Sigmoid colon (tissue), 6 donors: ENCODE measurements at regions not wholly inside any gene's neighbourhood (a gene's known extent, or its start where the extent isn't known, plus 50 kb on each side); places are given as distances from the start of the nearest gene placed in this dataset.
"Not testable (repeated sequence)": the region's sequence is repeated elsewhere in the genome, so short reads cannot be mapped to it uniquely, and the experiment has no call there.

Experiments used
- DNase-seq: peaks from one replicate; pipeline ENCODE4 v3.0.0-alpha.2; 2019
- H3K27ac ChIP-seq, 4 donors: fragments of 200-600 bp; sonication (generic); one replicate each; pipeline ENCODE4 v1.5.1; 2016 to 2019; ENCODE audit warnings: mild to moderate bottlenecking in 1 of 4
- H3K27me3 ChIP-seq, 3 donors: fragments of 200-600 bp; sonication (generic); one replicate each; pipeline ENCODE4 v1.5.1; 2019; ENCODE audit warnings: mild to moderate bottlenecking in 1 of 3
- H3K36me3 ChIP-seq, 4 donors: fragments of 200-600 bp; sonication (generic); one replicate each; pipeline ENCODE4 v1.5.1; 2016 to 2019
- H3K4me1 ChIP-seq, 4 donors: fragments of 200-600 bp; sonication (generic); one replicate each; pipeline ENCODE4 v1.5.1; 2017 to 2019
- H3K4me3 ChIP-seq, 4 donors: fragments of 200-600 bp; sonication (generic); one replicate each; pipeline ENCODE4 v1.5.1; 2017 to 2019; ENCODE audit warnings: mild to moderate bottlenecking in 2 of 4, moderate library complexity in 1 of 4
- H3K9me3 ChIP-seq, 4 donors: fragments of 200-600 bp in 3 of 4; sonication (generic) in 3 of 4; one replicate each; pipeline versions ENCODE4 v1.5.1 to v1.6.1; 2013 to 2019
- EP300 ChIP-seq, 4 donors: sonication (generic); formaldehyde crosslinking; IDR thresholded peaks; one replicate each; pipeline ENCODE4 v1.6.1; 2017; ENCODE audit warnings: antibody characterized with exemption in 4 of 4
- POLR2A ChIP-seq, 2 donors: fragments of 450-650 bp; IDR thresholded peaks; one replicate each; pipeline ENCODE4 v1.6.1; 2016; ENCODE audit warnings: antibody characterized with exemption in 2 of 2, mild to moderate bottlenecking in 2 of 2, moderate library complexity in 2 of 2
- POLR2AphosphoS5 ChIP-seq, 4 donors: sonication (generic); formaldehyde crosslinking; IDR thresholded peaks; one replicate each; pipeline ENCODE4 v1.6.1; 2017; ENCODE audit warnings: antibody characterized with exemption in 4 of 4
- WGBS, 2 donors: extraction: QIAGEN DNeasy Blood & Tissue Kit; methylation state at CpG; one replicate each; pipeline ENCODE4 v1.1.7; 2013; 5-methylcytosine and 5-hydroxymethylcytosine counted together
- intact Hi-C: fragments of 100-400 bp; cut with DNase I; formaldehyde crosslinking; loops from one replicate; pipeline ENCODE4 v1.15.1; 2023
- TF ChIP-seq, protein P1 (sequence below), 4 experiments: fragments of 450-650 bp in 3 of 4; fragments of 200-600 bp in 1 of 4; IDR thresholded peaks; one replicate each; pipeline ENCODE4 v1.5.1; 2016 to 2019; ENCODE audit warnings: antibody characterized with exemption in 4 of 4, mild to moderate bottlenecking in 3 of 4, moderate library complexity in 2 of 4
- donor health status: healthy with polysubstance abuse.
- donor health status: healthy.

DNA sequence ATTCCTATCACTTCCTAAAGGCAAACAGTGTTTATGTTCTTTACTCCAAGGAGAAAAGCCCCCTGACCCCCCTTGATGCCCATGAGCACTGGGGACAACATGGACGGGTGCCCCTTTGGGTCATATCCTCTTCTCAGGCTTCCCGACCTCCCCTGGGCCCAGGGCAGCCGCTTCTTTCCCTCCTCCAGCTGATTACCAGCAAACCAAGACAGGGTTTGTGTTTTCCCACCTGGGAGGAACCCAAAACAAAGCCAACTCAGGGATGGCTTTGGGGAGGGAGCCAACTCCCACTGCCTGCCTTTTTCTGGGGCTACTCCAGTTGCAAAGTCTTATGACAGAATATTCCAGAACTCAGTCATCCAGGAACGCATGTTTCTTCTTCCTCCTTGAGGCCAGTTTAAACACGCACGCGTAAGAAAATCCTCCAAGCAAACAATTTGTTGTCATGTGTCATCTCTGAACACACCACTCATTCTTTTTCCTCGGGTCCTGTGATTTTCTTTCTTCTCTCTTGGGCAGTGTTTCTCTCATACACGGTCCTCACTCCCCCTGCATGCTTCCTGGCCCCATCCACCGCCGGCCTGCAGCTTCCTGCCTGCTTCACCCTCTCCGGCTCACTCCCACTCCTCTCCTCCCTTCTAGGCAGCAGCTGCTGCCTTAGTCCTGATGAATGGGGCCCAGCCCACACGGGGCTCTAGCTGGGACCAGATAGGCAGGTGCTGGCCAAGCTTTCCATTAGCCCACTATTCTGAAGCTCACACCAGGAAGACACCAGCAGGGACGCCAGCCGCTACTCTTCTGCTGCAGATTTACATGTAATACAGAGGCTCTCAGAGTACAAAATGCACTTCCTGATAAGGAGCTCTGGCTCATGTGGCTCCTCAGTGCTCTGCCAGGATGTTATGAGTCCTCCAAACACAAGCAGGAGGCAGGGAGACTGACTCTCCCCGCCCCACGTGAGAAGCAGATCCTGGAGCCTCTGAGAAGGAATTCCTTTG, 116.7 kb upstream of the VOPP1 start:
- H3K27me3 ChIP-seq, H3K9me3 ChIP-seq, H3K36me3 ChIP-seq, intact Hi-C loops: not testable (repeated sequence)
- DNase-seq = peak; percentile 80
- peak in 1 of 4 donors; percentile 30 for TF ChIP-seq POLR2AphosphoS5 (IDR thresholded peaks at IDR 0.05)
- peak overlapping the region; percentile 38 to 74 (median 60) for H3K27ac ChIP-seq
- 43 to 46% methylated on average over 17 of the region's 17 CpGs for WGBS, 2 donors
- H3K4me3 ChIP-seq = peak overlapping the region in 2 of 4 donors; percentile 10 to 23
- peaks cover 0 to 13% (median 7%) of the 10 kb centered on the region in 4 donors for H3K4me1 ChIP-seq

DNA sequence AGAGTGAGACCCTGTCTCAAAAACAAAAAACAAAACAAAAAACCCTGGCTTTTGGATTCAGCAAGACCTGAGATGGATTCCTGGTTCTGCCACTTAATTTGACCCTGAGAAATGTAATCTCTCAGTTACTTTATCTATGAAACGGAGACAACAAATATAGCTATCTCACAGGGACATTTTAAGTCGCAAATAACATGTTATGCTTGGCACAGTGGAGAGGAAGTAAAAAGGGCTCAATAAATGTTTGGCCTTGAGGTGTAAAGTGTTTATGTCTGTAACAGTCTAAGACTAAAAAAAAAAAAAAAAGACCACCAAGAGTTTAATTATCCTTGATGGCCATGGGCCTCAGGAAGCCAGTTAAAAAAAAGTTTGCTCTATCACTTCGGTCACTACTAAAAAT, 116.0 kb upstream of the VOPP1 start:
- H3K27me3 ChIP-seq, H3K9me3 ChIP-seq, H3K4me3 ChIP-seq, H3K36me3 ChIP-seq, intact Hi-C loops, DNase-seq: not testable (repeated sequence)
- peaks cover 0 to 13% (median 7%) of the 10 kb centered on the region in 4 donors for H3K4me1 ChIP-seq
- 21 to 56% methylated on average over 3 of the region's 3 CpGs for WGBS, 2 donors
- peak overlapping the region in 2 of 4 donors; percentile 64 to 74 for H3K27ac ChIP-seq

DNA sequence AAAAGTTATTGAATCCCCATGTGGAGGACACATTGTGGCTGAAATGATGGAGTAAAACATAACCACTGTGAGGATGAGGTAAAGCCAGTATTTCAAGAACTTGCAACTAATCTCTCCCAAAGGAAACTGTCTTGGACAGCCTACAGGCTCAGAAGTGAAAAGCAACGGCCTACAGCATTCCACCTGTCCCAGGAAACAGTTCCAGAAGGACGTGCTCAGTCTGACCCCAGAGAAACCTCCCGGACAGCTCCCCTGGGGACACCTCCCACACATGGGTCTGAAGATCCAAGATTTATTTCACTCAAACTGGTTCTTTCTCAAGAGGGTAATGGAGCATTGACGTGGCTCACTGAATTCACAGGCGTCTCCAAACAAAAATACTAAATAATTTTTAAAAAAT, 115.0 kb upstream of the VOPP1 start:
- DNase-seq, H3K27me3 ChIP-seq, H3K9me3 ChIP-seq, H3K4me3 ChIP-seq, H3K27ac ChIP-seq, intact Hi-C loops, H3K36me3 ChIP-seq: not testable (repeated sequence)
- 91 to 95% methylated on average over 2 of the region's 5 CpGs for WGBS, 2 donors
- peaks cover 0 to 13% (median 7%) of the 10 kb centered on the region in 4 donors for H3K4me1 ChIP-seq

DNA sequence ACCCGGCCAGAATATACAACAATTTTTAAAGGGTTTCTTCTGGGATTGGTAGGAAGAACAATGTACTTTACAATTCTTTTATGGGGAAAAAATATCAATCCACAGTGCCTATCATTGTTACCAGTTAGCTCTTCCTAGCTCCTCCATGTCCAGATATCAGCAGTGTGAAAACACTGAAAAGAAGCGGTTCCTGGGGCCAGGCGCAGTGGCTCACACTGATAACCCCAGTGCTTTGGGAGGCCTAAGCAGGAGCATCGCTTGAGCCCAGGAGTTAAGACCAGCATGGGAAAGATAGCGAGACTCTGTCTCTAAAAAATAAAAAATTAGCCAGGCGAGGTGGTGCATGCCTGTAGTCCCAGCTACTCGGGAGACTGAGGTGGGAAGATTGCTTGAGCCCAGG, 114.5 kb upstream of the VOPP1 start:
- H3K9me3 ChIP-seq, H3K27me3 ChIP-seq, H3K27ac ChIP-seq, intact Hi-C loops, H3K36me3 ChIP-seq, DNase-seq, H3K4me3 ChIP-seq: not testable (repeated sequence)
- H3K4me1 ChIP-seq = peaks cover 0 to 13% (median 7%) of the 10 kb centered on the region in 4 donors
- 95 to 97% methylated on average over 7 of the region's 7 CpGs for WGBS, 2 donors

DNA sequence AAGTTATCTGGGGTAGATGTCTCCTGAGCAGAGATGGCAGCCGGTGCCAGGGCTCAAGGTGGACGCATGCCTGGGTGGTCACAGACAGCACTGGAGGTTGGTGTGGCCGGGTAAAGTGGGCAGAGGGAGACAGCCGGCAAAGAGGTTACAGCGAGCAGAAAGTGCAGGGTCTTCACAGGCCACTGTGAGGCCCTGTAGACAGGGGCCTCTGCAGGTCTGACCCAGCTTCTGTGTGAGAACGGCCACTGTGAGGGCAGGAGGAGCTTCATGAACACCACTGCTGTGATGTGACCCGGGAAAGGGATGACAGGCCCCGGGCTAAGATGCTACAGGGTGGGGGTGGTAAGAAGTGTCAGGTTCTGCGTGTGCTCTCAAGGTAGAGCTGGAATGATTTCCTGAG, 111.2 kb upstream of the VOPP1 start:
- H3K27ac ChIP-seq, H3K4me3 ChIP-seq, intact Hi-C loops, DNase-seq, H3K4me1 ChIP-seq, H3K27me3 ChIP-seq, H3K9me3 ChIP-seq, H3K36me3 ChIP-seq: not testable (repeated sequence)
- 83 to 92% methylated on average over 9 of the region's 9 CpGs for WGBS, 2 donors

DNA sequence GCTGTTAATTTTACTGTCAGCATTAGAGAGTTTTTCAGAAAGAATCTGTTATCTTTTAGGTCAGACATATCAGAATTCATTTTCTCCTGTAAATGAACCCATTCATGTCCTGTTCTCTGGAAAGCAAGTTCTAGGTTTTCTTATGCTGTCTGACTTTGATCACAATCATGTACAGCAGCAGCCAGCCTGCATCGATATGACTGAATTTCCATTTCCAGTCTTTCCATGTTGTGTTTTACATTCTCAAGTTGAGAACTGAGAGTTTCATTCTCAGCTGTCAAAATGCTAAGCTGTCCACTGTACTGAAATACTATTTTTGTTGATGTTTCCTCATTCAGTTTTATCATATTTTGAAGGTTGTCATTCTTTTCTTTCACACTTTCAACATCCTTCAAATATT, 103.3 kb upstream of the VOPP1 start:
- H3K9me3 ChIP-seq, intact Hi-C loops, H3K27me3 ChIP-seq, H3K27ac ChIP-seq, H3K36me3 ChIP-seq, H3K4me3 ChIP-seq, DNase-seq, H3K4me1 ChIP-seq: not testable (repeated sequence)
- 82 to 94% methylated on average over 1 of the region's 1 CpG for WGBS, 2 donors

DNA sequence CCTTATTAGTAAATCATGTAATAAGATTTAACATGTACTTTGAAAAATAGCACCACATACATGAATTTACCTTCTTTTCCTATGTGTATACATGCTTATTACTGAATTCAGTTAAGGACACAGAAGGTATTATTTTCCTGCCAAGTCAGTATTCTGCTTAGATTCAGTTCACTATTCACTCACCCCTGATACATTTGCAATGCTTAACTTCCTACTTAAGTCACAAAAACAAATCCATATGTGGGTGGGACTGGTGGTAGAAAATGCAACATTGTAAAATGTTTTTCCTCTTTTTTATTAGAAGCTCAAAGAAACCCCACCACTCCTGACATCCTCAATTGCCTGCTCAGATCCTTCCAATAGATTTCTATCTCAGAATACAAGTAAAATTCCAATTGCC, 101.2 kb upstream of the VOPP1 start:
- DNase-seq, H3K4me3 ChIP-seq, H3K27ac ChIP-seq, H3K4me1 ChIP-seq, intact Hi-C loops, H3K9me3 ChIP-seq, H3K36me3 ChIP-seq, H3K27me3 ChIP-seq: not testable (repeated sequence)

DNA sequence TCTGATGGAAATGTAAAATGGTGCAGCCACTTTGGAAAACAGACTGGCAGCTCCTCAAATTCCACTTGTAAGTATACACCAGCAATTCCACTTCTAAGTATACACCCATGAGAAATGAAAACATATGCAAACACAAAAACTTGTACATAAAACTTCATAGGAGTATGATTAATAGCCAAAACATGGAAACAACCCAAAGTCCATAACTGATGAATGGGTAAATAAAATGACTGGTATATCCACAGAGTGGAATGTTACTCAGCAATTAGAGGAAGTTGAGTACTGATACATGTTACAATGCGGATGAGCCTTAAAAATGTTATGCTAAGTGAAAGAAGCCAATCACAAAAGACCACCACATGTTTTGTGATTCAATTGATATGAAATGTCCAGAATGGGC, 99.8 kb upstream of the VOPP1 start:
- H3K36me3 ChIP-seq, DNase-seq, H3K27me3 ChIP-seq, H3K9me3 ChIP-seq, H3K27ac ChIP-seq, H3K4me3 ChIP-seq, H3K4me1 ChIP-seq, intact Hi-C loops: not testable (repeated sequence)
- WGBS, 2 donors = no CpG with 5 or more reads among the region's 1 CpG

DNA sequence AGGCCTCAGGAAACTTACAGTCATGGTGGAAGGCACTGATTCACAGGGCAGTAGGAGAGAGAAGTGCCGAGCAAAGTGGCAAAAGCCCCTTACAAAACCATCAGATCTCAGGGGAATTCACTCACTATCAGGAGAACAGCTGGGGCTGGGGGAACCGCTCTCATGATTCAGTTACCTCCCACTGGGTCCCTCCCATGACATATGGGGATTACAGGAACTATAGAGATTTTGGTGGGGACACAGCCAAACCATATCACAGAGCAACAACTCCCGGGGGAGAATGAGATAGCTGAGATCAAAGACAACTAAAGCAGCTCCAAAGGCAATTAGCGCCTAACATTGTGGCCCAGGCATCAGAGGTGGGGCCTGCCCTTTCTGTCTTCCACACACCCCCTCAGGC, 85.4 kb upstream of the VOPP1 start:
- TF ChIP-seq EP300 (IDR thresholded peaks at IDR 0.05) (no peak), POLR2AphosphoS5 (IDR thresholded peaks at IDR 0.05) (no peak), POLR2A (IDR thresholded peaks at IDR 0.05) (no peak)
- TF ChIP-seq, protein P1, sequence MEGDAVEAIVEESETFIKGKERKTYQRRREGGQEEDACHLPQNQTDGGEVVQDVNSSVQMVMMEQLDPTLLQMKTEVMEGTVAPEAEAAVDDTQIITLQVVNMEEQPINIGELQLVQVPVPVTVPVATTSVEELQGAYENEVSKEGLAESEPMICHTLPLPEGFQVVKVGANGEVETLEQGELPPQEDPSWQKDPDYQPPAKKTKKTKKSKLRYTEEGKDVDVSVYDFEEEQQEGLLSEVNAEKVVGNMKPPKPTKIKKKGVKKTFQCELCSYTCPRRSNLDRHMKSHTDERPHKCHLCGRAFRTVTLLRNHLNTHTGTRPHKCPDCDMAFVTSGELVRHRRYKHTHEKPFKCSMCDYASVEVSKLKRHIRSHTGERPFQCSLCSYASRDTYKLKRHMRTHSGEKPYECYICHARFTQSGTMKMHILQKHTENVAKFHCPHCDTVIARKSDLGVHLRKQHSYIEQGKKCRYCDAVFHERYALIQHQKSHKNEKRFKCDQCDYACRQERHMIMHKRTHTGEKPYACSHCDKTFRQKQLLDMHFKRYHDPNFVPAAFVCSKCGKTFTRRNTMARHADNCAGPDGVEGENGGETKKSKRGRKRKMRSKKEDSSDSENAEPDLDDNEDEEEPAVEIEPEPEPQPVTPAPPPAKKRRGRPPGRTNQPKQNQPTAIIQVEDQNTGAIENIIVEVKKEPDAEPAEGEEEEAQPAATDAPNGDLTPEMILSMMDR (IDR thresholded peaks at IDR 0.05) = no peak
- Histone ChIP-seq H3K4me3 (no peak overlapping the region), H3K36me3 (no peaks in the 10 kb centered on the region), H3K4me1 (no peaks in the 10 kb centered on the region), H3K27ac (no peak overlapping the region), H3K27me3 (no peaks in the 10 kb centered on the region), H3K9me3 (no peaks in the 10 kb centered on the region)
- DNase-seq = no peak
- intact Hi-C loops = no loop called here
- 56 to 68% methylated on average over 4 of the region's 4 CpGs for WGBS, 2 donors
